H1 (cell line): ENCODE measurements at regions not wholly inside any gene's neighbourhood (a gene's known extent, or its start where the extent isn't known, plus 50 kb on each side); places are given as distances from the start of the nearest gene placed in this dataset.

ENCODE experiments used
- CTCF ChIA-PET: fragments of 300-600 bp; sonication (Branson Sonifier 250); formaldehyde crosslinking; loops from one replicate; lab custom pipeline; 2021; ENCODE audit not compliant: partially characterized antibody; lab: Charles Lee
- POLR2A ChIA-PET: fragments of 300-600 bp; sonication (Branson Sonifier 250); formaldehyde crosslinking; loops from one replicate; lab custom pipeline; 2021; ENCODE audit warnings: inconsistent platforms; ENCODE audit not compliant: partially characterized antibody; lab: Charles Lee
- DNase-seq, 2 experiments: peaks; one replicate each; pipeline versions ENCODE4 v3.0.0 to v3.0.0-alpha.2; 2010 to 2022; ENCODE audit warnings: low spot score in 2 of 2, low read depth in 1 of 2, mixed read lengths in 1 of 2
- FAIRE-seq: peaks from 2 replicates; lab custom pipeline; 2011; peaks lifted over from hg19 to GRCh38; lab: Jason Lieb, UNC
- H2AFZ ChIP-seq: 2 replicates; pipeline ENCODE4 v1.8.1; 2012; ENCODE audit warnings: low read length, inconsistent platforms
- H2AK5ac ChIP-seq: 2 replicates; pipeline ENCODE4 v1.6.1; 2013; ENCODE audit warnings: low read depth, low read length
- H2BK120ac ChIP-seq: replicated peaks from 2 replicates; pipeline ENCODE3; 2013; ENCODE audit warnings: low read depth, low read length, inconsistent platforms
- H2BK12ac ChIP-seq: 2 replicates; pipeline ENCODE4 v1.6.1; 2013; ENCODE audit warnings: low read depth, low read length
- H2BK15ac ChIP-seq: 2 replicates; pipeline ENCODE4 v1.6.1; 2013; ENCODE audit warnings: low read length
- H2BK20ac ChIP-seq: 2 replicates; pipeline ENCODE4 v1.6.1; 2013; ENCODE audit warnings: low read length
- H2BK5ac ChIP-seq: 2 replicates; pipeline ENCODE4 v1.6.1; 2013; ENCODE audit warnings: low read depth, low read length
- H3K14ac ChIP-seq: 2 replicates; pipeline ENCODE4 v1.6.1; 2013; ENCODE audit warnings: inconsistent platforms; ENCODE audit not compliant: insufficient read length
- H3K18ac ChIP-seq: 2 replicates; pipeline ENCODE4 v1.6.1; 2013; ENCODE audit warnings: low read length; ENCODE audit errors: extremely low read depth
- H3K23ac ChIP-seq: 2 replicates; pipeline ENCODE4 v1.6.1; 2013; ENCODE audit warnings: inconsistent platforms; ENCODE audit not compliant: insufficient read length
- H3K23me2 ChIP-seq: 2 replicates; pipeline ENCODE4 v1.6.1; 2013; ENCODE audit warnings: low read depth, low read length
- H3K27ac ChIP-seq: 2 replicates; pipeline ENCODE4 v1.6.1; 2011; ENCODE audit warnings: low read depth, low read length, inconsistent platforms
- H3K27me3 ChIP-seq, 4 experiments: replicated peaks in 1 of 4; 1 replicate in 1 of 4; 2 replicates in 3 of 4; pipeline versions ENCODE4 v1.6.1 to v1.8.1; 2011 to 2013; ENCODE audit warnings: low read length in 3 of 4, mild to moderate bottlenecking in 3 of 4, inconsistent platforms in 2 of 4, mixed read lengths in 2 of 4, moderate library complexity in 1 of 4; ENCODE audit not compliant: control insufficient read depth in 3 of 4, insufficient read depth in 3 of 4; ENCODE audit errors: extremely low read depth in 1 of 4
- H3K36me3 ChIP-seq, 4 experiments: 2 replicates each; pipeline versions ENCODE4 v1.6.1 to v1.8.1; 2011 to 2013; ENCODE audit warnings: mild to moderate bottlenecking in 4 of 4, low read length in 3 of 4, moderate library complexity in 2 of 4, control low read depth in 1 of 4, inconsistent platforms in 1 of 4; ENCODE audit not compliant: insufficient read depth in 4 of 4, control insufficient read depth in 2 of 4
- H3K4ac ChIP-seq: replicated peaks from 2 replicates; pipeline ENCODE3; 2013; ENCODE audit warnings: low read length, low read depth, mixed read lengths, inconsistent platforms; ENCODE audit not compliant: insufficient read length
- H3K4me1 ChIP-seq, 4 experiments: replicated peaks in 1 of 4; 1 replicate in 1 of 4; 2 replicates in 3 of 4; pipeline versions ENCODE4 v1.6.1 to v1.8.1; 2011 to 2013; ENCODE audit warnings: low read length in 3 of 4, inconsistent platforms in 2 of 4, mixed read lengths in 1 of 4; ENCODE audit not compliant: insufficient read depth in 4 of 4, control insufficient read depth in 3 of 4
- H3K4me2 ChIP-seq, 2 experiments: 2 replicates each; pipeline versions ENCODE4 v1.6.1 to v1.8.1; 2011 to 2013; ENCODE audit warnings: low read depth in 2 of 2, low read length in 2 of 2, control low read depth in 1 of 2, inconsistent platforms in 1 of 2, mild to moderate bottlenecking in 1 of 2; ENCODE audit not compliant: insufficient read depth in 1 of 2
- H3K4me3 ChIP-seq, 4 experiments: fragments of 200-600, 300-600 bp in 1 of 4; sonication (generic), shearing (Covaris generic), sonication (Bioruptor Twin) in 1 of 4; 2 replicates each; pipeline versions ENCODE4 v1.5.1 to v1.8.1; 2011 to 2016; ENCODE audit warnings: low read length in 4 of 4, low read depth in 3 of 4, control low read depth in 2 of 4, inconsistent platforms in 2 of 4, mild to moderate bottlenecking in 2 of 4, mixed read lengths in 1 of 4, moderate library complexity in 1 of 4; ENCODE audit not compliant: insufficient read depth in 2 of 4; ENCODE audit errors: extremely low read depth in 1 of 4
- H3K56ac ChIP-seq: replicated peaks from 2 replicates; pipeline ENCODE3; 2013; ENCODE audit warnings: low read depth, mild to moderate bottlenecking, mixed read lengths, low read length, inconsistent platforms; ENCODE audit not compliant: insufficient read length
- H3K79me1 ChIP-seq: 2 replicates; pipeline ENCODE4 v1.6.1; 2013; ENCODE audit warnings: low read depth, low read length, control low read depth
- H3K79me2 ChIP-seq, 2 experiments: 2 replicates each; pipeline versions ENCODE4 v1.6.1 to v1.8.1; 2012 to 2013; ENCODE audit warnings: low read length in 2 of 2, mild to moderate bottlenecking in 2 of 2, inconsistent platforms in 1 of 2; ENCODE audit not compliant: insufficient read depth in 2 of 2, control insufficient read depth in 1 of 2
- H3K9ac ChIP-seq, 4 experiments: replicated peaks in 1 of 4; 1 replicate in 1 of 4; 2 replicates in 3 of 4; pipeline versions ENCODE4 v1.6.1 to v1.8.1; 2011 to 2013; ENCODE audit warnings: low read depth in 3 of 4, low read length in 3 of 4, control low read depth in 2 of 4, mild to moderate bottlenecking in 2 of 4, moderate library complexity in 2 of 4, inconsistent platforms in 1 of 4; ENCODE audit errors: extremely low read depth in 1 of 4
- H3K9me3 ChIP-seq, 2 experiments: 2 replicates each; pipeline versions ENCODE4 v1.6.1 to v1.8.1; 2012 to 2013; ENCODE audit warnings: mild to moderate bottlenecking in 2 of 2, moderate library complexity in 2 of 2, control low read depth in 1 of 2, inconsistent platforms in 1 of 2, low read depth in 1 of 2, low read length in 1 of 2, mixed read lengths in 1 of 2; ENCODE audit not compliant: insufficient read depth in 2 of 2
- H4K20me1 ChIP-seq, 2 experiments: replicated peaks in 1 of 2; 2 replicates each; pipeline versions ENCODE3 to v1.8.1; 2011 to 2013; ENCODE audit warnings: inconsistent platforms in 2 of 2, low read length in 2 of 2, mild to moderate bottlenecking in 1 of 2; ENCODE audit not compliant: insufficient read depth in 2 of 2, control insufficient read depth in 1 of 2
- H4K5ac ChIP-seq: 2 replicates; pipeline ENCODE4 v1.6.1; 2013; ENCODE audit warnings: low read length, low read depth, mixed read lengths, inconsistent platforms; ENCODE audit not compliant: insufficient read length
- H4K8ac ChIP-seq: 2 replicates; pipeline ENCODE4 v1.8.0; 2013; ENCODE audit warnings: mild to moderate bottlenecking, moderate library complexity, low read length, inconsistent platforms; ENCODE audit not compliant: insufficient read depth; ENCODE audit errors: extremely low read depth
- H4K91ac ChIP-seq: replicated peaks from 2 replicates; pipeline ENCODE3; 2013; ENCODE audit warnings: low read length, mixed read lengths, inconsistent platforms; ENCODE audit not compliant: insufficient read length
- HDAC2 ChIP-seq, 2 experiments: fragments of 300-600 bp in 1 of 2; sonication (generic) in 1 of 2; IDR thresholded peaks; 2 replicates each; pipeline ENCODE4 v1.6.1; 2011 to 2012; ENCODE audit warnings: low read depth in 2 of 2, low read length in 2 of 2, mild to moderate bottlenecking in 2 of 2, moderate library complexity in 2 of 2, borderline replicate concordance in 1 of 2, inconsistent platforms in 1 of 2
- WGBS, 2 experiments: shearing (Covaris generic) in 1 of 2; methylation state at CpG; one replicate each; pipeline versions ENCODE4 v1.1.6 to v1.1.7; 2013 to 2015; ENCODE audit warnings: low lambda C conversion rate in 2 of 2, mixed read lengths in 2 of 2, inconsistent platforms in 1 of 2, low coverage in 1 of 2, missing lambda C conversion rate in 1 of 2; ENCODE audit not compliant: insufficient replicate concordance in 2 of 2, insufficient coverage in 1 of 2, insufficient read length in 1 of 2; ENCODE audit errors: extremely low coverage in 1 of 2, missing lambda C conversion rate in 1 of 2; 5-methylcytosine and 5-hydroxymethylcytosine counted together
- TF ChIP-seq, protein P1 (sequence below): IDR thresholded peaks from 2 replicates; pipeline ENCODE4 v1.6.1; 2011; ENCODE audit warnings: low read depth, mild to moderate bottlenecking, low read length; ENCODE audit not compliant: insufficient read depth

DNA sequence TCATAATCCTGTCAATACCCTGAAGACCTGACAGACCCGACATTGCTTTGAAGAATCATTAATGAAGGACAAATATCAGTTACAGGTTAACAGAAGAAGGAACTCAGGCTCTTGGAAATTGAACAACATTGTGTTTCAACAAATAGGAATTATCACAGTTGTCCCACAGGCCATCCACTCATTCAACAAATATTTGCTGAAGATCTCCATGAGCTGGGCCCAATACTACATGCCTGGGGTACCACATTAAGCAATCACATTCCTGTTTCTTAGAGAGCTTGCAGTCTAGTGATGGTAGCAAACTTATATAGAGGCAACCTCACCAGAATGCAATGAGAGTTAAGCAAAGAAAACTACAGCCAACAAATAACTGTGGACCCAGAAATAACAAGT lies 671.6 kb upstream of the ACVR2A start:
- no peak overlapping the region for H4K91ac ChIP-seq
- peak overlapping the region; percentile 56; the same call in 1 of the 2 replicates for H2BK12ac ChIP-seq
- no peak overlapping the region for H3K56ac ChIP-seq
- no peak for DNase-seq
- CTCF ChIA-PET, result interaction anchor here (1.6 kb wide), 1 partner anchor 159 kb away, joined by 4 read pairs; no protein-coding TSS in a partner anchor
- 0 out of 2 replicates have a peak overlapping the region, but pooled peaks have one; percentile 37 for H2BK5ac ChIP-seq
- H2AK5ac ChIP-seq, result no peak overlapping the region
- no peak overlapping the region for H3K9ac ChIP-seq
- H4K5ac ChIP-seq, result no peak overlapping the region
- H3K4me1 ChIP-seq, result peaks cover 0 to 7% (median 4%) of the 10 kb centered on the region in 4 experiments; a peak in 2 of 7 replicates
- H2AFZ ChIP-seq, result no peak overlapping the region
- POLR2A ChIA-PET, result no interaction called here
- no peak overlapping the region for H2BK120ac ChIP-seq
- no peak for TF ChIP-seq HDAC2 (IDR thresholded peaks at IDR 0.05; ENCODE audit: borderline replicate concordance in 1 of 2, low read depth in 2 of 2, low read length in 2 of 2)
- TF ChIP-seq, protein P1, sequence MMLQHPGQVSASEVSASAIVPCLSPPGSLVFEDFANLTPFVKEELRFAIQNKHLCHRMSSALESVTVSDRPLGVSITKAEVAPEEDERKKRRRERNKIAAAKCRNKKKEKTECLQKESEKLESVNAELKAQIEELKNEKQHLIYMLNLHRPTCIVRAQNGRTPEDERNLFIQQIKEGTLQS, result no peak
- TF ChIP-seq, all 59 proteins: peak for 0
- H3K18ac ChIP-seq, result no peak overlapping the region
- H3K14ac ChIP-seq, result no peak overlapping the region
- H4K20me1 ChIP-seq, result no peaks in the 10 kb centered on the region
- no peaks in the 10 kb centered on the region for H3K23me2 ChIP-seq
- H3K79me2 ChIP-seq, result no peaks in the 10 kb centered on the region
- no peak overlapping the region for H4K8ac ChIP-seq
- H3K4me3 ChIP-seq, result no peak overlapping the region
- H2BK20ac ChIP-seq, result no peak overlapping the region
- no peak overlapping the region for H3K4ac ChIP-seq
- no peak overlapping the region for H3K23ac ChIP-seq
- H2BK15ac ChIP-seq, result no peak overlapping the region
- H3K9me3 ChIP-seq, result no peaks in the 10 kb centered on the region
- no peaks in the 10 kb centered on the region for H3K79me1 ChIP-seq
- no peak for FAIRE-seq
- WGBS, 2 experiments, result 96% methylated on average over 1 of the region's 1 CpG; no CpG with 5 or more reads in 1 of the 2 experiments
- H3K4me2 ChIP-seq, result no peak overlapping the region
- H3K27ac ChIP-seq, result no peak overlapping the region
- H3K27me3 ChIP-seq, result no peaks in the 10 kb centered on the region
- H3K36me3 ChIP-seq, result no peaks in the 10 kb centered on the region
